ENCODE measurements at regions not wholly inside any gene's neighbourhood (a gene's known extent, or its start where the extent isn't known, plus 50 kb on each side); places are given as distances from the start of the nearest gene placed in this dataset.
"Not testable (repeated sequence)": the region's sequence is repeated elsewhere in the genome, so short reads cannot be mapped to it uniquely, and the experiment has no call there.

DNA sequence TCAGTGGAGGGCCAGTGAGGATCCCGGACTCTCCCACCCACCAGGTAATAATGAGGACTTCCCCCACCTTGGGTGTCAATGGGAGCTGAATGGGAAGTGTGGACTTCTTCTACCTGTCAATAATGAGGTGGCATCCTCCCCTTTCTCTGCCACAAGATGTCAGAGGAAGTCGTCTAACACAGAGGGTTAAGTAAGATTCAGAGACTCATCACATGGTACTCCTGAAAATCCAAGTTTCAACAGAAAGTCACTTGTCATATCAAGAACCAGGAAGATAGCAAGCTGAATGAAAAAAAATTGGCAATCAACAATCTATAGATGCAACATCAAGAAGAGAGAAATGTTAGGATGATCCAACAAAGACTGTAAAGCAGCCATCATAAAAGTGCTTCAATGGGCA, 150.9 kb upstream of the SVIL start:
- Mint-ChIP-seq H3K9me3 (ENCODE audit: low read depth) (no peaks in the 10 kb centered on the region), H3K36me3 (no peaks in the 10 kb centered on the region), H3K4me1 (peaks cover 3% of the 10 kb centered on the region), H3K27ac (no peak overlapping the region), H3K27me3 (peaks cover 11% of the 10 kb centered on the region), H3K4me3 (no peak overlapping the region)
- ATAC-seq (no peak), DNase-seq (no peak)
- CTCF ChIA-PET, result no interaction called here

GRCh38 chr10:29784175-29784773, 149.5 kb upstream of the SVIL start:
- CTCF ChIA-PET, result no interaction called here
- H3K4me3 Mint-ChIP-seq, result no peak overlapping the region
- no peaks in the 10 kb centered on the region for H3K9me3 Mint-ChIP-seq (ENCODE audit: low read depth)
- no peaks in the 10 kb centered on the region for H3K36me3 Mint-ChIP-seq
- H3K27ac Mint-ChIP-seq, result no peak overlapping the region
- ATAC-seq (no peak), DNase-seq (no peak)
- H3K4me1 Mint-ChIP-seq, result peaks cover 3% of the 10 kb centered on the region
- peaks cover 15% of the 10 kb centered on the region for H3K27me3 Mint-ChIP-seq

- H3K4me3 Mint-ChIP-seq, result no peak overlapping the region
- no peak for DNase-seq
- peaks cover 3% of the 10 kb centered on the region for H3K4me1 Mint-ChIP-seq
- H3K27ac Mint-ChIP-seq, result no peak overlapping the region
- no peaks in the 10 kb centered on the region for H3K36me3 Mint-ChIP-seq
- no peaks in the 10 kb centered on the region for H3K9me3 Mint-ChIP-seq (ENCODE audit: low read depth)
- ATAC-seq, result no peak
- CTCF ChIA-PET, result no interaction called here
- peaks cover 18% of the 10 kb centered on the region for H3K27me3 Mint-ChIP-seq
Observed at GRCh38 chr10:29783201-29783947, 148.6 kb upstream of the SVIL start.

GRCh38 chr10:29780639-29781038, 145.9 kb upstream of the SVIL start:
- no peak overlapping the region for H3K4me3 Mint-ChIP-seq

GRCh38 chr10:29780096-29780495, 145.3 kb upstream of the SVIL start:
- peaks cover 5% of the 10 kb centered on the region for H3K9me3 Mint-ChIP-seq (ENCODE audit: low read depth)
- H3K27ac Mint-ChIP-seq, result no peak overlapping the region
- H3K36me3 Mint-ChIP-seq, result no peaks in the 10 kb centered on the region
- CTCF ChIA-PET, result no interaction called here
- DNase-seq (no peak), ATAC-seq (no peak)
- H3K4me1 Mint-ChIP-seq, result peaks cover 3% of the 10 kb centered on the region
- no peak overlapping the region for H3K4me3 Mint-ChIP-seq
- peaks cover 12% of the 10 kb centered on the region for H3K27me3 Mint-ChIP-seq

More at GRCh38 chr10:29780639-29781038, 145.9 kb upstream of the SVIL start:
- CTCF ChIA-PET, result no interaction called here
- DNase-seq (no peak), ATAC-seq (no peak)
- Mint-ChIP-seq H3K27ac (no peak overlapping the region), H3K4me1 (peaks cover 3% of the 10 kb centered on the region), H3K27me3 (peaks cover 13% of the 10 kb centered on the region), H3K36me3 (no peaks in the 10 kb centered on the region), H3K9me3 (ENCODE audit: low read depth) (peaks cover 5% of the 10 kb centered on the region)

DNA sequence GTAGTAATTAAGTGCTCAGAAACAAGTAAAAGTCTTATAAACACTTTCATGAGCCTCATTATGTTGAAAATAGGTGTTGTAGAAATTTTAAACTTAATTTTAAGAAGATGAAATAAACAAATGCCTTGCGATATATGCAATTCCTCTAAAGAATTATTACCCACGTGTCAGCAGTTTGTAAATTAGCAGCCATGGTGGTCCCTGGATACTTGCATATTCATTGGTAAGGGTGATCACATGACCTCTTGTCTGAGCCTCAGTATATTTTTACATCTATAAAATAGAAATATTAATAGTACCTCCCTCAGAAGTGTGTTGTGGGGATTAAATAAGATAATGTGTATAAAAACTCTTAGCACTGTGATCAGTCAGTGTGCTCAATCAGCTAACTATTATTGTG, 141.5 kb upstream of the SVIL start:
- DNase-seq, result no peak
- no peaks in the 10 kb centered on the region for H3K36me3 Mint-ChIP-seq
- CTCF ChIA-PET, result no interaction called here
- H3K27me3 Mint-ChIP-seq, result peaks cover 14% of the 10 kb centered on the region
- H3K9me3 Mint-ChIP-seq (ENCODE audit: low read depth), result peaks cover 5% of the 10 kb centered on the region
- H3K27ac Mint-ChIP-seq, result no peak overlapping the region
- H3K4me3 Mint-ChIP-seq, result no peak overlapping the region
- H3K4me1 Mint-ChIP-seq, result peaks cover 1% of the 10 kb centered on the region
- no peak for ATAC-seq

DNA sequence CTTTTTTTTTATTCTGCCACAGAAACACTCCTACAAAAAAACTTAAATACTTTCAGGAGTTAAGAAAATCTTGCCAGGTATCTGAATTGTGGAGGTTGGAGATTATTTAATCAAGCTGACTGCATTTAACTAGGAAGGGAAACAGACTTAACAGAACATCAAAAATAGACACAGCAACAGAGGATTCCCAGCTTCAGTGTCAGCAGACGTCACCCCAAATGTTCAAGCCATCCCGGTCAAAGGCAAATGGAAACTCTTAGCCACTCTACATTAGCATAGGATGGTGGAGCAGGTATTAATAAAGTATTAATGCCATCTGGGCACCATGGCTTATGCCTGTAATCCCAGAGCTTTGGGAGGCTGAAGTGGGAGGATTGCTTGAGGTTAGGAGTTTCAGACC, 139.7 kb upstream of the SVIL start:
- Mint-ChIP-seq H3K36me3 (no peaks in the 10 kb centered on the region), H3K9me3 (ENCODE audit: low read depth) (peaks cover 5% of the 10 kb centered on the region), H3K27ac (no peak overlapping the region), H3K4me3 (no peak overlapping the region), H3K4me1 (peaks cover 1% of the 10 kb centered on the region), H3K27me3 (peaks cover 13% of the 10 kb centered on the region)
- CTCF ChIA-PET, result no interaction called here
- DNase-seq (no peak), ATAC-seq (no peak)

- Mint-ChIP-seq H3K4me1 (peaks cover 1% of the 10 kb centered on the region), H3K9me3 (ENCODE audit: low read depth) (peaks cover 5% of the 10 kb centered on the region), H3K27me3 (peaks cover 13% of the 10 kb centered on the region), H3K4me3 (no peak overlapping the region), H3K27ac (no peak overlapping the region), H3K36me3 (no peaks in the 10 kb centered on the region)
- ATAC-seq (no peak), DNase-seq (no peak)
- CTCF ChIA-PET, result no interaction called here
Observed at GRCh38 chr10:29773675-29774091, 138.9 kb upstream of the SVIL start.

DNA sequence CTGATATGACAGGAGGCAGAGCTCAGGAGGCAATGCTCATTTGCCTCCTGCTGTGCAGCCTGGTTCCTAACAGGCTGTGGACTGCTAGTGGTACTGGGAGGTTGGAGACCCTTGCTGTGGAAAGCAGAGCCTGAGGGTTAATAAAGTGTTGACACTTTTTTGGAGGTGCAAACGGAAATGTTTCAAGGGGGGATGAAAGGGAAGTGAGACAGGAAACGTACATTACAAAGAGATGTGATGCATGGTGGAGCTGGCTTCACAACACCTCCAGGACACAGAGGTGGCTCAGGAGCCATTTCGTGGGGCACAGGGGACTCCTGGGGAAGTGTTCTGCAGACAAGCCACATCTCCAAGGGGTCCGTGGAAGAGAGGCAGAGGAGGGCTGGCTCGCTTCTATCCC, 137.6 kb upstream of the SVIL start:
- Mint-ChIP-seq H3K4me1 (peaks cover 1% of the 10 kb centered on the region), H3K4me3 (no peak overlapping the region), H3K36me3 (no peaks in the 10 kb centered on the region), H3K9me3 (ENCODE audit: low read depth) (peaks cover 3% of the 10 kb centered on the region), H3K27me3 (peaks cover 10% of the 10 kb centered on the region), H3K27ac (no peak overlapping the region)
- CTCF ChIA-PET, result no interaction called here
- DNase-seq (no peak), ATAC-seq (no peak)

DNA sequence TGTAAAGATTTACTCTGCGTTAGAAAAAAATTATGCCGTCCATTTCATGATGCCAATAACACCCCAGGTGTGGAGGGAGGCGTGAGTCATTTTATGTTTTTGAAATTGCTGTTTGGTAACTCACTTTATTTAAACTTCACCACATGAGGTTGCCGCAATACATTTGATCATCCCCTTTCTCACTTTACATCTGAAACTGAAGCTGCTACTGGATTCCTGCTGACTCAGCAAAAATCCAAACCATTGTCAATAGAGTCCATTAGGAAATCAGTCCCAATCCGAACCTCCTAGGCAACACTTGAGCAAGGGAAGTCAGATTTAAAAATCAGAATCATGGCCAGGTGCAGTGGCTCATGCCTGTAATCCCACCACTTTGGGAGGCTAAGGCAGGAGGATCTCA, 136.6 kb upstream of the SVIL start:
- ATAC-seq (no peak), DNase-seq (no peak)
- peaks cover 3% of the 10 kb centered on the region for H3K9me3 Mint-ChIP-seq (ENCODE audit: low read depth)
- no peaks in the 10 kb centered on the region for H3K36me3 Mint-ChIP-seq
- peaks cover 1% of the 10 kb centered on the region for H3K4me1 Mint-ChIP-seq
- no peak overlapping the region for H3K4me3 Mint-ChIP-seq
- CTCF ChIA-PET, result no interaction called here
- peaks cover 10% of the 10 kb centered on the region for H3K27me3 Mint-ChIP-seq
- no peak overlapping the region for H3K27ac Mint-ChIP-seq

DNA sequence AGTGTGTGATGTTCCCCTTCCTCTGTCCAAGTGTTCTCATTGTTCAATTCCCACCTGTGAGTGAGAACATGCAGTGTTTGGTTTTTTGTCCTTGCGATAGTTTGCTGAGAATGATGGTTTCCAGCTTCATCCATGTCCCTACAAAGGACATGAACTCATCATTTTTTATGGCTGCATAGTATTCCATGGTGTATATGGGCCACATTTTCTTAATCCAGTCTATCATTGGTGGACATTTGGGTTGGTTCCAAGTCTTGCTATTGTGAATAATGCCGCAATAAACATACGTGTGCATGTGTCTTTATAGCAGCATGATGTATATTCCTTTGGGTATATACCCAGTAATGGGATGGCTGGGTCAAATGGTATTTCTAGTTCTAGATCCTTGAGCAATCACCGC, 134.5 kb upstream of the SVIL start:
- H3K27me3 Mint-ChIP-seq; H3K36me3 Mint-ChIP-seq; H3K27ac Mint-ChIP-seq; CTCF ChIA-PET; H3K9me3 Mint-ChIP-seq (ENCODE audit: low read depth); ATAC-seq; H3K4me3 Mint-ChIP-seq; H3K4me1 Mint-ChIP-seq; DNase-seq: not testable (repeated sequence)

DNA sequence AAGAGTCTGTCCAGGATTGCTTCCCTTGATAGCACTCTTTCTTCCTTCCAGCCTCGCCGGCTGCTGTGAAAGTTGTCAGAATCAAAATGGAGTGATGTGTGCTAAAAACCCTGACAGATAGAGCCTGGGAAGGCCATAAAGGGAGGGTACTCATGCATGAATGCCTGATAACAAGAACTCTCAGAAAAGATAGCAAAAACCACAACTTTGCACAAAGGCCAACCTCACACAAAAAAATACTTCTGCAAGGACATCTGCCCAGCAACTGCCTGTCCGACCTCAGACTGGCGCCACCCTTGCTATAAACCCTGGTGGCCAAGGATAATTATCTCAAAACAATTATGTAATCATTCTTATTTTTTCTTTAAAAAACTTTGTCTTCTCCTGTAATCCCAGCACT, 133.2 kb upstream of the SVIL start:
- CTCF ChIA-PET, result no interaction called here
- Mint-ChIP-seq H3K4me3 (no peak overlapping the region), H3K27ac (no peak overlapping the region), H3K27me3 (peaks cover 3% of the 10 kb centered on the region), H3K4me1 (peaks cover 1% of the 10 kb centered on the region), H3K36me3 (no peaks in the 10 kb centered on the region), H3K9me3 (ENCODE audit: low read depth) (no peaks in the 10 kb centered on the region)
- ATAC-seq (no peak), DNase-seq (no peak)

- no peaks in the 10 kb centered on the region for H3K36me3 Mint-ChIP-seq
- H3K4me3 Mint-ChIP-seq, result no peak overlapping the region
- no peaks in the 10 kb centered on the region for H3K9me3 Mint-ChIP-seq (ENCODE audit: low read depth)
- no peaks in the 10 kb centered on the region for H3K4me1 Mint-ChIP-seq
- H3K27ac Mint-ChIP-seq, result no peak overlapping the region
- ATAC-seq (no peak), DNase-seq (no peak)
- CTCF ChIA-PET, result no interaction called here
- peaks cover 3% of the 10 kb centered on the region for H3K27me3 Mint-ChIP-seq
Observed at GRCh38 chr10:29766753-29767152, 132.0 kb upstream of the SVIL start.

DNA sequence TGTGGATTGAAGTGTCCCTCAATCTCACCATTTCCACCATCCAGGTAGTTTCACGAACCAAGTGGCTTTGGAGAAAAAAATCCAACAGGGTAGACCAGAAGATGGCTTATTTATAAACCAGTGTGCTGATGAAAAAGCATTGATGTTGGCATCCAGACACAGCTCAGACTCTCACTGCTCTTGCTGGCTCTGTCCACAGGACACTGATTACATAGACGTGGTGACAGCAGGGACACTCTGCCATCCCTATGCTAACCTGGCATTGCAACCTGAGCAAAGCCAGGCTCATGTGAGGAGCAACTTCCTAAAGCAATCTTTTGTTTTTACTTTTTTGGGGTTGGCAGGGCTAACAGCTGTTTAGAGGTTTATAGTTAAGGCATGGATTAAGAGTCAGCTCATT, 130.6 kb upstream of the SVIL start:
- no peak for ATAC-seq
- no peaks in the 10 kb centered on the region for H3K9me3 Mint-ChIP-seq (ENCODE audit: low read depth)
- CTCF ChIA-PET, result no interaction called here
- H3K27me3 Mint-ChIP-seq, result peaks cover 3% of the 10 kb centered on the region
- no peaks in the 10 kb centered on the region for H3K4me1 Mint-ChIP-seq
- H3K27ac Mint-ChIP-seq, result no peak overlapping the region
- H3K36me3 Mint-ChIP-seq, result no peaks in the 10 kb centered on the region
- no peak for DNase-seq
- H3K4me3 Mint-ChIP-seq, result no peak overlapping the region

Data from activated CD8-positive, alpha-beta memory T cell treated with anti-CD3 and anti-CD28 coated beads, Interleukin-2, amount 10 ng/mL, durations not matched to agents 7 days and 5 days (primary cell).